PC-3 (cell line): ENCODE measurements at regions not wholly inside any gene's neighbourhood (a gene's known extent, or its start where the extent isn't known, plus 50 kb on each side); places are given as distances from the start of the nearest gene placed in this dataset.

Source experiments
- ATAC-seq: fragments of 200-7000 bp; cut with Tn5 transposase; 2 replicates; pipeline ENCODE4 v1.9.1; 2020; ENCODE audit warnings: mild to moderate bottlenecking, moderate library complexity
- BruUV-seq: library from RNA; stranded (reverse); fragments of 400-500 nt; replicated peaks from 2 replicates; lab custom pipeline; 2021; lab: Mats Ljungman, UMichigan
- CTCF ChIA-PET: fragments of 300-600 bp; sonication (Branson Sonifier 250); formaldehyde crosslinking; loops from one replicate; lab custom pipeline; 2022; ENCODE audit warnings: antibody characterized with exemption; lab: Charles Lee
- POLR2A ChIA-PET: fragments of 300-600 bp; sonication (Branson Sonifier 250); formaldehyde crosslinking; loops from one replicate; lab custom pipeline; 2022; ENCODE audit warnings: antibody characterized with exemption; ENCODE audit not compliant: unreplicated experiment; lab: Charles Lee
- DNase-seq: peaks from one replicate; pipeline ENCODE4 v3.0.0-alpha.2; 2015
- H2AFZ ChIP-seq: fragments of 300-600 bp; sonication (generic); 2 replicates; pipeline ENCODE4 v1.6.0; 2016; ENCODE audit warnings: antibody characterized with exemption, low read length
- H3F3A ChIP-seq: fragments of 300-600 bp; sonication (generic); one replicate; pipeline ENCODE4 v1.6.0; 2017; ENCODE audit warnings: antibody characterized with exemption, low read length, control low read depth, mild to moderate bottlenecking; ENCODE audit not compliant: unreplicated experiment
- H3K27ac ChIP-seq: fragments of 300-600 bp; sonication (generic); 2 replicates; pipeline ENCODE4 v1.5.1; 2016; ENCODE audit warnings: mild to moderate bottlenecking, low read length
- H3K27me3 ChIP-seq: fragments of 300-600 bp; sonication (generic); 2 replicates; pipeline ENCODE4 v1.6.1; 2016; ENCODE audit warnings: low read length, mixed read lengths
- H3K36me3 ChIP-seq: fragments of 300-600 bp; sonication (generic); 2 replicates; pipeline ENCODE4 v1.6.1; 2016; ENCODE audit warnings: low read depth, mixed run types, low read length, mixed read lengths
- H3K4me1 ChIP-seq: fragments of 300-600 bp; sonication (generic); 2 replicates; pipeline ENCODE4 v1.5.1; 2016; ENCODE audit warnings: low read length; ENCODE audit not compliant: insufficient read depth
- H3K4me2 ChIP-seq: fragments of 300-600 bp; sonication (generic); 2 replicates; pipeline ENCODE4 v1.6.0; 2016; ENCODE audit warnings: low read length
- H3K4me3 ChIP-seq: fragments of 300-600 bp; sonication (generic); 2 replicates; pipeline ENCODE4 v1.5.1; 2016; ENCODE audit warnings: mild to moderate bottlenecking, low read length, mixed read lengths
- H3K79me2 ChIP-seq: fragments of 300-600 bp; sonication (generic); 2 replicates; pipeline ENCODE4 v1.6.1; 2017; ENCODE audit warnings: low read length, mixed read lengths
- H3K9ac ChIP-seq: fragments of 300-600 bp; sonication (generic); 2 replicates; pipeline ENCODE4 v1.6.0; 2016; ENCODE audit warnings: mild to moderate bottlenecking, low read length
- H3K9me2 ChIP-seq: fragments of 300-600 bp; sonication (generic); replicated peaks from 2 replicates; pipeline ENCODE4 v1.6.1; 2016; ENCODE audit warnings: mixed run types, low read length, mixed read lengths
- H3K9me3 ChIP-seq: fragments of 300-600 bp; sonication (generic); 2 replicates; pipeline ENCODE4 v1.6.1; 2016; ENCODE audit warnings: low read length, mixed read lengths
- H4K20me1 ChIP-seq: fragments of 300-600 bp; sonication (generic); 2 replicates; pipeline ENCODE4 v1.6.1; 2016; ENCODE audit warnings: low read length, mixed read lengths
- CTCF ChIP-seq: fragments of 300-600 bp; sonication (generic); conservative IDR thresholded peaks from 2 replicates; pipeline ENCODE4 v1.5.1; 2017; ENCODE audit warnings: antibody characterized with exemption, low read depth, mild to moderate bottlenecking, low read length
- EZH2 ChIP-seq: fragments of 300-600 bp; sonication (generic); IDR thresholded peaks from one replicate; pipeline ENCODE4 v1.6.1; 2017; ENCODE audit warnings: antibody characterized with exemption, mild to moderate bottlenecking, low read length; ENCODE audit not compliant: unreplicated experiment
- EZH2phosphoT487 ChIP-seq: fragments of 300-600 bp; sonication (generic); IDR thresholded peaks from 2 replicates; pipeline ENCODE4 v1.6.1; 2018; ENCODE audit warnings: mild to moderate bottlenecking, antibody characterized with exemption, low read length, borderline replicate concordance
- intact Hi-C: fragments of 100-400 bp; cut with micrococcal nuclease; formaldehyde crosslinking; loops from 2 replicates; pipeline ENCODE4 v1.9.0; 2023

DNA sequence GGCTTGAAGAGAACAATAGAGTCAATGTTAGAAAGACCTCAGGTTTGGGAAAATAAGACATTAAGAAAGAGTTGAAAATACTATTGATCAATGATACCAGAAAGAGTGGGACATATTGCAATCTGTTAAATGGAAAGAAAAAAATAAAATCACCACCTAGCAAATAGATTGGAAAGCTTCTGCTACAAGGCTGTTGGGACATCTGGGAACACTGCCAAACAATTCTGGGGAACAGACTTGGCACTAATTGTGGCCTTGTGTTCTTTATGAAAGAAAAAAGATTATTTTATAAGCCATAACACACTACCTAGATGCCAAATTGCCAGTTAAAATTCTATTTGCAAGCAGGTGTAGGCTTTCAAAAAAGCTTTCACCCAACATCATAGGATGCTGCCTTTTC, 137.8 kb downstream of the TSEN15 start:
- no peak for DNase-seq
- TF ChIP-seq CTCF (no peak), EZH2 (no peak), EZH2phosphoT487 (no peak)

DNA sequence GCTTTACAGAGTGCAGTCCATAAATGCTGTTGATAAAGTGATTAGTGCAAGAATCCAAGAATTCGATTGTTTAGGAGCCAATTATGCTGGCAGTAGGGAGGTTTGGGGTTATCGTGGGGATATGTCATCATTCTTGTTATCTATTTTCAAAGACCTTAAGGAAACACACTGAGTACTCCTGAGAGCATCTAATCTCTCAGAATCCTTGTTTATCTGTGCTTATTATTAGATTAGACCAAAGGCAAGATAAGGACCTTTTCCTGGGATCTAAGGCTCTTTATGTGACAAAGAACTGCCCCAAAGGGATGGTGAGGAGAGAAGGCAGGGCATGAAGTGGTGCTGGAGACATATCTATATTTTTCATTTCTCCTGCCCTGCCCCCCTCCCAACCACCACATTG, 139.1 kb downstream of the TSEN15 start:
- ChIA-PET POLR2A (no interaction called here), CTCF (no interaction called here)
- ATAC-seq (no peak), DNase-seq (no peak)
- H3K27ac ChIP-seq: no peak overlapping the region
- no peaks in the 10 kb centered on the region for H4K20me1 ChIP-seq
- H3K79me2 ChIP-seq: no peaks in the 10 kb centered on the region
- H3K9ac ChIP-seq: no peak overlapping the region
- H3K9me2 ChIP-seq: no peaks in the 10 kb centered on the region
- H3K4me1 ChIP-seq: no peaks in the 10 kb centered on the region
- H3K9me3 ChIP-seq: no peaks in the 10 kb centered on the region
- no peak overlapping the region for H3K4me3 ChIP-seq
- H2AFZ ChIP-seq: no peak overlapping the region
- no peaks in the 10 kb centered on the region for H3F3A ChIP-seq
- TF ChIP-seq EZH2 (no peak), EZH2phosphoT487 (no peak), CTCF (no peak)
- peaks cover 44% of the 10 kb centered on the region for H3K27me3 ChIP-seq
- no peak overlapping the region for H3K4me2 ChIP-seq
- intact Hi-C loops: no loop called here
- no peaks in the 10 kb centered on the region for H3K36me3 ChIP-seq
- BruUV-seq: no TSS peak

More for the DNA sequence above, 137.8 kb downstream of the TSEN15 start:
- H3K27ac ChIP-seq: no peak overlapping the region
- no peaks in the 10 kb centered on the region for H4K20me1 ChIP-seq
- H3K79me2 ChIP-seq: no peaks in the 10 kb centered on the region
- no peaks in the 10 kb centered on the region for H3K9me2 ChIP-seq
- H3K4me2 ChIP-seq: no peak overlapping the region
- no peaks in the 10 kb centered on the region for H3F3A ChIP-seq
- no peak overlapping the region for H3K4me3 ChIP-seq
- ATAC-seq: no peak
- no peak overlapping the region for H3K9ac ChIP-seq
- no peaks in the 10 kb centered on the region for H3K9me3 ChIP-seq
- no peak overlapping the region for H2AFZ ChIP-seq
- H3K27me3 ChIP-seq: peaks cover 39% of the 10 kb centered on the region
- no TSS peak for BruUV-seq
- intact Hi-C loops: no loop called here
- ChIA-PET POLR2A (no interaction called here), CTCF (no interaction called here)
- H3K36me3 ChIP-seq: no peaks in the 10 kb centered on the region
- no peaks in the 10 kb centered on the region for H3K4me1 ChIP-seq

- ATAC-seq (no peak), DNase-seq (no peak)
- Histone ChIP-seq H4K20me1 (no peaks in the 10 kb centered on the region), H3K27me3 (peaks cover 44% of the 10 kb centered on the region), H3K4me3 (no peak overlapping the region), H3K9me2 (no peaks in the 10 kb centered on the region), H3K79me2 (no peaks in the 10 kb centered on the region), H2AFZ (no peak overlapping the region), H3F3A (no peaks in the 10 kb centered on the region), H3K4me1 (no peaks in the 10 kb centered on the region), H3K36me3 (no peaks in the 10 kb centered on the region), H3K27ac (no peak overlapping the region), H3K9me3 (no peaks in the 10 kb centered on the region), H3K4me2 (no peak overlapping the region), H3K9ac (no peak overlapping the region)
- no TSS peak for BruUV-seq
- TF ChIP-seq EZH2 (no peak), EZH2phosphoT487 (no peak), CTCF (no peak)
- CTCF ChIA-PET: no interaction called here
- POLR2A ChIA-PET: no interaction called here
- intact Hi-C loops: no loop called here
Measured at GRCh38 chr1:184191181-184191621, 139.7 kb downstream of the TSEN15 start.
